A549 (cell line): ENCODE measurements at regions not wholly inside any gene's neighbourhood (a gene's known extent, or its start where the extent isn't known, plus 50 kb on each side); places are given as distances from the start of the nearest gene placed in this dataset.

Experiments
- ATAC-seq, 2 experiments: fragments of 200-7000 bp in 1 of 2; fragments of >200 bp in 1 of 2; cut with Nextera tagmentation in 1 of 2; cut with Tn5 transposase in 1 of 2; 3 replicates each; pipeline versions ENCODE4 v1.8.0 to v1.9.1; 2018 to 2020; ENCODE audit warnings: mild to moderate bottlenecking in 1 of 2, moderate library complexity in 1 of 2
- CTCF ChIA-PET: fragments of 300-600 bp; sonication (Branson Sonifier 250); formaldehyde crosslinking; extraction: SDS; loops from one replicate; lab custom pipeline; 2021; ENCODE audit warnings: antibody characterized with exemption, inconsistent platforms; lab: Yijun Ruan, JAX
- POLR2A ChIA-PET: fragments of 350-600 bp; formaldehyde crosslinking; extraction: SDS; loops from one replicate; lab custom pipeline; 2021; ENCODE audit warnings: antibody characterized with exemption, inconsistent platforms; lab: Yijun Ruan, JAX
- DNase-seq, 2 experiments: peaks; one replicate each; pipeline versions ENCODE4 v3.0.0 to v3.0.0-alpha.2; 2011 to 2016; ENCODE audit warnings: low read depth in 1 of 2, low spot score in 1 of 2
- FAIRE-seq: peaks from 2 replicates; lab custom pipeline; 2011; peaks lifted over from hg19 to GRCh38; lab: Jason Lieb, UNC
- H3K27ac ChIP-seq, 2 experiments: fragments of >200 bp; sonication (Bioruptor Twin); formaldehyde crosslinking; 3 replicates each; pipeline ENCODE4 v1.5.1; 2016 to 2017
- H3K4me1 ChIP-seq: fragments of >200 bp; sonication (Bioruptor Twin); formaldehyde crosslinking; 3 replicates; pipeline ENCODE4 v1.6.1; 2016
- H3K4me2 ChIP-seq: fragments of >200 bp; sonication (Bioruptor Twin); formaldehyde crosslinking; 3 replicates; pipeline ENCODE4 v1.6.1; 2016
- H3K4me3 ChIP-seq: fragments of >200 bp; sonication (Bioruptor Twin); formaldehyde crosslinking; 3 replicates; pipeline ENCODE4 v1.5.1; 2016
- H3K9me3 ChIP-seq: fragments of >200 bp; sonication (Bioruptor Twin); formaldehyde crosslinking; 3 replicates; pipeline ENCODE4 v1.6.1; 2016
- CBX2 ChIP-seq: fragments of 200-600 bp; sonication (generic); IDR thresholded peaks from 2 replicates; pipeline ENCODE4 v1.6.1; 2016; ENCODE audit warnings: low read depth, mild to moderate bottlenecking, borderline replicate concordance
- CEBPB ChIP-seq, 2 experiments: fragments of >200 bp in 1 of 2; sonication (Bioruptor Twin) in 1 of 2; formaldehyde crosslinking in 1 of 2; IDR thresholded peaks; 2 replicates each; pipeline ENCODE4 v1.6.1; 2012 to 2016
- EHMT2 ChIP-seq: fragments of 200-600 bp; sonication (generic); IDR thresholded peaks from 2 replicates; pipeline ENCODE4 v1.6.1; 2016; ENCODE audit warnings: antibody characterized with exemption, low read depth, mild to moderate bottlenecking, moderate library complexity
- EP300 ChIP-seq, 2 experiments: fragments of >200 bp; sonication (Bioruptor Twin); formaldehyde crosslinking; IDR thresholded peaks; 2 replicates in 1 of 2; 3 replicates in 1 of 2; pipeline ENCODE4 v1.6.1; 2016 to 2017
- ESRRA ChIP-seq: fragments of 150-350 bp; IDR thresholded peaks from 2 replicates; pipeline ENCODE4 v1.6.1; 2014; ENCODE audit warnings: mild to moderate bottlenecking, low read length, borderline replicate concordance
- HOXB13 ChIP-seq: fragments of 250-450 bp; sonication (Bioruptor Pico); IDR thresholded peaks from 2 replicates; pipeline ENCODE4 v1.5.0; 2020; ENCODE audit warnings: low read depth, mild to moderate bottlenecking, moderate library complexity
- KDM5A ChIP-seq: fragments of 200-600 bp; sonication (generic); IDR thresholded peaks from 2 replicates; pipeline ENCODE4 v1.6.1; 2016; ENCODE audit warnings: antibody characterized with exemption, mild to moderate bottlenecking
- MYC ChIP-seq: IDR thresholded peaks from 2 replicates; pipeline ENCODE4 v1.6.1; 2012; ENCODE audit warnings: mild to moderate bottlenecking, inconsistent platforms, low read length, improper control_type of control experiment, borderline replicate concordance
- NFE2L2 ChIP-seq: fragments of 150-350 bp; conservative IDR thresholded peaks from 2 replicates; pipeline ENCODE4 v1.6.1; 2014; ENCODE audit warnings: low read length
- RFX5 ChIP-seq: fragments of 450-650 bp; IDR thresholded peaks from 2 replicates; pipeline ENCODE4 v1.7.1; 2014; ENCODE audit warnings: antibody characterized with exemption, mild to moderate bottlenecking, moderate library complexity
- SMC3 ChIP-seq: fragments of >200 bp; sonication (Bioruptor Twin); formaldehyde crosslinking; IDR thresholded peaks from 3 replicates; pipeline ENCODE4 v1.6.1; 2018; ENCODE audit warnings: inconsistent platforms
- SREBF2 ChIP-seq: fragments of 450-650 bp; IDR thresholded peaks from 2 replicates; pipeline ENCODE4 v1.6.1; 2014; ENCODE audit warnings: mild to moderate bottlenecking, moderate library complexity
- TP53 ChIP-seq: fragments of 250-450 bp; sonication (Bioruptor Pico); IDR thresholded peaks from 2 replicates; pipeline ENCODE4 v1.5.0; 2021; ENCODE audit warnings: mild to moderate bottlenecking, moderate library complexity
- ZNF302 ChIP-seq: fragments of 250-450 bp; sonication (Bioruptor Pico); IDR thresholded peaks from 2 replicates; pipeline ENCODE4 v1.9.0; 2021; ENCODE audit warnings: inconsistent platforms, mild to moderate bottlenecking, moderate library complexity
- WGBS: methylation state at CpG from one replicate; pipeline ENCODE4 v1.1.6; 2017; ENCODE audit errors: missing lambda C conversion rate; 5-methylcytosine and 5-hydroxymethylcytosine counted together
- TF ChIP-seq, protein P1 (sequence below): fragments of 150-350 bp; IDR thresholded peaks from 2 replicates; pipeline ENCODE4 v1.6.1; 2014; ENCODE audit warnings: low read depth, mild to moderate bottlenecking, low read length
- TF ChIP-seq, protein P2 (sequence below): fragments of 250-450 bp; sonication (Bioruptor Pico); IDR thresholded peaks from 2 replicates; pipeline ENCODE4 v1.5.0; 2021; ENCODE audit warnings: mild to moderate bottlenecking, moderate library complexity, borderline replicate concordance
- TF ChIP-seq, protein P3 (sequence below): fragments of >200 bp; sonication (Bioruptor Twin); formaldehyde crosslinking; IDR thresholded peaks from 3 replicates; pipeline ENCODE4 v1.5.1; 2016
- TF ChIP-seq, protein P4 (sequence below): IDR thresholded peaks from 2 replicates; pipeline ENCODE4 v1.6.1; 2012

- Histone ChIP-seq H3K9me3 (no peaks in the 10 kb centered on the region), H3K4me1 (peaks cover 9% of the 10 kb centered on the region), H3K27ac (no peak overlapping the region), H3K4me3 (no peak overlapping the region), H3K4me2 (no peak overlapping the region)
- 87% methylated on average over 5 of the region's 5 CpGs for WGBS
- ChIA-PET POLR2A (no interaction called here), CTCF (interaction anchor here (0.7 to 1.0 kb wide), 2 partner anchors 9 to 60 kb away, joined by 3 read pairs; no protein-coding TSS in a partner anchor)
- TF ChIP-seq, protein P1, sequence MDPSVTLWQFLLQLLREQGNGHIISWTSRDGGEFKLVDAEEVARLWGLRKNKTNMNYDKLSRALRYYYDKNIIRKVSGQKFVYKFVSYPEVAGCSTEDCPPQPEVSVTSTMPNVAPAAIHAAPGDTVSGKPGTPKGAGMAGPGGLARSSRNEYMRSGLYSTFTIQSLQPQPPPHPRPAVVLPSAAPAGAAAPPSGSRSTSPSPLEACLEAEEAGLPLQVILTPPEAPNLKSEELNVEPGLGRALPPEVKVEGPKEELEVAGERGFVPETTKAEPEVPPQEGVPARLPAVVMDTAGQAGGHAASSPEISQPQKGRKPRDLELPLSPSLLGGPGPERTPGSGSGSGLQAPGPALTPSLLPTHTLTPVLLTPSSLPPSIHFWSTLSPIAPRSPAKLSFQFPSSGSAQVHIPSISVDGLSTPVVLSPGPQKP = no peak
- no peak for TF ChIP-seq ZNF302 (CRISPR knock-in tag)
- no peak for TF ChIP-seq SREBF2
- no peak for TF ChIP-seq CEBPB (IDR thresholded peaks at IDR 0.05)
- TF ChIP-seq, protein P2, sequence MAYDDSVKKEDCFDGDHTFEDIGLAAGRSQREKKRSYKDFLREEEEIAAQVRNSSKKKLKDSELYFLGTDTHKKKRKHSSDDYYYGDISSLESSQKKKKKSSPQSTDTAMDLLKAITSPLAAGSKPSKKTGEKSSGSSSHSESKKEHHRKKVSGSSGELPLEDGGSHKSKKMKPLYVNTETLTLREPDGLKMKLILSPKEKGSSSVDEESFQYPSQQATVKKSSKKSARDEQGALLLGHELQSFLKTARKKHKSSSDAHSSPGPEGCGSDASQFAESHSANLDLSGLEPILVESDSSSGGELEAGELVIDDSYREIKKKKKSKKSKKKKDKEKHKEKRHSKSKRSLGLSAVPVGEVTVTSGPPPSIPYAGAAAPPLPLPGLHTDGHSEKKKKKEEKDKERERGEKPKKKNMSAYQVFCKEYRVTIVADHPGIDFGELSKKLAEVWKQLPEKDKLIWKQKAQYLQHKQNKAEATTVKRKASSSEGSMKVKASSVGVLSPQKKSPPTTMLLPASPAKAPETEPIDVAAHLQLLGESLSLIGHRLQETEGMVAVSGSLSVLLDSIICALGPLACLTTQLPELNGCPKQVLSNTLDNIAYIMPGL (CRISPR knock-in tag) = no peak
- TF ChIP-seq, protein P3, sequence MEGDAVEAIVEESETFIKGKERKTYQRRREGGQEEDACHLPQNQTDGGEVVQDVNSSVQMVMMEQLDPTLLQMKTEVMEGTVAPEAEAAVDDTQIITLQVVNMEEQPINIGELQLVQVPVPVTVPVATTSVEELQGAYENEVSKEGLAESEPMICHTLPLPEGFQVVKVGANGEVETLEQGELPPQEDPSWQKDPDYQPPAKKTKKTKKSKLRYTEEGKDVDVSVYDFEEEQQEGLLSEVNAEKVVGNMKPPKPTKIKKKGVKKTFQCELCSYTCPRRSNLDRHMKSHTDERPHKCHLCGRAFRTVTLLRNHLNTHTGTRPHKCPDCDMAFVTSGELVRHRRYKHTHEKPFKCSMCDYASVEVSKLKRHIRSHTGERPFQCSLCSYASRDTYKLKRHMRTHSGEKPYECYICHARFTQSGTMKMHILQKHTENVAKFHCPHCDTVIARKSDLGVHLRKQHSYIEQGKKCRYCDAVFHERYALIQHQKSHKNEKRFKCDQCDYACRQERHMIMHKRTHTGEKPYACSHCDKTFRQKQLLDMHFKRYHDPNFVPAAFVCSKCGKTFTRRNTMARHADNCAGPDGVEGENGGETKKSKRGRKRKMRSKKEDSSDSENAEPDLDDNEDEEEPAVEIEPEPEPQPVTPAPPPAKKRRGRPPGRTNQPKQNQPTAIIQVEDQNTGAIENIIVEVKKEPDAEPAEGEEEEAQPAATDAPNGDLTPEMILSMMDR = no peak
- TF ChIP-seq, protein P4, sequence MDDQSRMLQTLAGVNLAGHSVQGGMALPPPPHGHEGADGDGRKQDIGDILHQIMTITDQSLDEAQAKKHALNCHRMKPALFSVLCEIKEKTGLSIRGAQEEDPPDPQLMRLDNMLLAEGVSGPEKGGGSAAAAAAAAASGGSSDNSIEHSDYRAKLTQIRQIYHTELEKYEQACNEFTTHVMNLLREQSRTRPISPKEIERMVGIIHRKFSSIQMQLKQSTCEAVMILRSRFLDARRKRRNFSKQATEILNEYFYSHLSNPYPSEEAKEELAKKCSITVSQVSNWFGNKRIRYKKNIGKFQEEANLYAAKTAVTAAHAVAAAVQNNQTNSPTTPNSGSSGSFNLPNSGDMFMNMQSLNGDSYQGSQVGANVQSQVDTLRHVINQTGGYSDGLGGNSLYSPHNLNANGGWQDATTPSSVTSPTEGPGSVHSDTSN = no peak
- no peak for TF ChIP-seq EP300 (IDR thresholded peaks at IDR 0.05)
- no peak for TF ChIP-seq HOXB13
- TF ChIP-seq MYC = no peak
- no peak for TF ChIP-seq ESRRA
- no peak for TF ChIP-seq RFX5
- no peak for TF ChIP-seq KDM5A
- no peak for TF ChIP-seq SMC3
- no peak for DNase-seq
- ATAC-seq = no peak
- FAIRE-seq = peak; percentile 61
Observed at GRCh38 chr20:10935658-10936402, 262.0 kb upstream of the JAG1 start.

- ATAC-seq (no peak), FAIRE-seq (peak; percentile 56), DNase-seq (no peak)
- no peaks in the 10 kb centered on the region for H3K9me3 ChIP-seq
- 78% methylated on average over 2 of the region's 2 CpGs for WGBS
- POLR2A ChIA-PET = no interaction called here
- no peak overlapping the region for H3K27ac ChIP-seq
- no peak overlapping the region for H3K4me2 ChIP-seq
- TF ChIP-seq CBX2 (no peak), NFE2L2 (no peak), TP53 (no peak), EHMT2 (no peak)
- CTCF ChIA-PET = interaction anchor here (0.7 kb wide), 1 partner anchor 61 kb away, joined by 3 read pairs; no protein-coding TSS in a partner anchor
- no peak overlapping the region for H3K4me3 ChIP-seq
- peaks cover 9% of the 10 kb centered on the region for H3K4me1 ChIP-seq
Observed at GRCh38 chr20:10936786-10937185, 263.0 kb upstream of the JAG1 start.
